DOHH2 (cell line): ENCODE measurements at regions not wholly inside any gene's neighbourhood (a gene's known extent, or its start where the extent isn't known, plus 50 kb on each side); places are given as distances from the start of the nearest gene placed in this dataset.
"Not testable (repeated sequence)": the region's sequence is repeated elsewhere in the genome, so short reads cannot be mapped to it uniquely, and the experiment has no call there.

ENCODE experiments used
- H3F3A ChIP-seq: fragments of 200-600 bp; sonication (generic), shearing (Covaris generic); 2 replicates; pipeline ENCODE4 v1.6.0; 2016; ENCODE audit warnings: antibody characterized with exemption, mild to moderate bottlenecking; ENCODE audit not compliant: control insufficient read depth, insufficient read depth
- H3K27ac ChIP-seq: fragments of 200-600 bp; sonication (generic); 2 replicates; pipeline ENCODE4 v1.5.1; 2014; ENCODE audit warnings: low read depth, mild to moderate bottlenecking, low read length, moderate library complexity
- H3K27me3 ChIP-seq: fragments of 200-600 bp; sonication (generic); 2 replicates; pipeline ENCODE4 v1.6.1; 2014; ENCODE audit warnings: mild to moderate bottlenecking, low read length, mixed read lengths; ENCODE audit not compliant: control insufficient read depth
- H3K36me3 ChIP-seq: fragments of 200-600 bp; sonication (generic); 2 replicates; pipeline ENCODE4 v1.6.1; 2014; ENCODE audit warnings: mild to moderate bottlenecking, low read length, moderate library complexity, mixed read lengths; ENCODE audit not compliant: control insufficient read depth
- H3K4me1 ChIP-seq: fragments of 200-600 bp; sonication (generic); 2 replicates; pipeline ENCODE4 v1.6.1; 2014; ENCODE audit warnings: mild to moderate bottlenecking, low read length, mixed read lengths; ENCODE audit not compliant: control insufficient read depth
- H3K4me2 ChIP-seq: fragments of 200-600 bp; sonication (generic); 2 replicates; pipeline ENCODE4 v1.6.0; 2014; ENCODE audit warnings: mild to moderate bottlenecking, low read length, moderate library complexity
- H3K4me3 ChIP-seq: fragments of 200-600 bp; sonication (generic); 2 replicates; pipeline ENCODE4 v1.5.1; 2014; ENCODE audit warnings: mild to moderate bottlenecking, low read length, mixed read lengths
- H3K79me2 ChIP-seq: fragments of 200-600 bp; sonication (generic); 2 replicates; pipeline ENCODE4 v1.6.1; 2014; ENCODE audit warnings: mild to moderate bottlenecking, low read length, mixed read lengths; ENCODE audit not compliant: control insufficient read depth
- H3K9me2 ChIP-seq: fragments of 200-600 bp; sonication (generic); replicated peaks from 2 replicates; pipeline ENCODE4 v1.6.1; 2014; ENCODE audit warnings: mild to moderate bottlenecking, low read length, mixed read lengths; ENCODE audit not compliant: control insufficient read depth
- H3K9me3 ChIP-seq: fragments of 200-600 bp; sonication (generic); 2 replicates; pipeline ENCODE4 v1.6.1; 2014; ENCODE audit warnings: antibody characterized with exemption, low read length, mixed read lengths; ENCODE audit not compliant: control insufficient read depth, insufficient read depth
- H4K20me1 ChIP-seq: fragments of 200-600 bp; sonication (generic); 2 replicates; pipeline ENCODE4 v1.6.0; 2014; ENCODE audit warnings: low read depth, mild to moderate bottlenecking, antibody characterized with exemption, low read length, moderate library complexity; ENCODE audit not compliant: control insufficient read depth, insufficient read depth
- CTCF ChIP-seq: fragments of 200-600 bp; sonication (generic); IDR thresholded peaks from one replicate; pipeline ENCODE4 v1.5.1; 2014; ENCODE audit warnings: antibody characterized with exemption, mild to moderate bottlenecking, low read depth, low read length; ENCODE audit not compliant: poor library complexity, severe bottlenecking
- EZH2phosphoT487 ChIP-seq: fragments of 200-600 bp; sonication (generic); IDR thresholded peaks from 2 replicates; pipeline ENCODE4 v1.6.1; 2017; ENCODE audit warnings: borderline replicate concordance, mild to moderate bottlenecking, antibody characterized with exemption, low read length, moderate library complexity, mixed read lengths

GRCh38 chr3:906739-907138 lies 186.1 kb upstream of the CNTN6 start:
- no peak overlapping the region for H3K4me3 ChIP-seq
- no peaks in the 10 kb centered on the region for H3K27me3 ChIP-seq
- H4K20me1 ChIP-seq: no peaks in the 10 kb centered on the region
- TF ChIP-seq EZH2phosphoT487: no peak
- no peak for TF ChIP-seq CTCF
- H3K9me3 ChIP-seq: no peaks in the 10 kb centered on the region
- no peaks in the 10 kb centered on the region for H3K4me1 ChIP-seq
- H3K9me2 ChIP-seq: no peaks in the 10 kb centered on the region
- no peak overlapping the region for H3K4me2 ChIP-seq
- no peaks in the 10 kb centered on the region for H3K36me3 ChIP-seq
- H3K79me2 ChIP-seq: no peaks in the 10 kb centered on the region
- H3K27ac ChIP-seq: no peak overlapping the region
- no peaks in the 10 kb centered on the region for H3F3A ChIP-seq

GRCh38 chr3:908839-909238 lies 184.0 kb upstream of the CNTN6 start:
- Histone ChIP-seq H3K4me2 (no peak overlapping the region), H3K9me3 (no peaks in the 10 kb centered on the region), H4K20me1 (no peaks in the 10 kb centered on the region), H3K27ac (no peak overlapping the region), H3K4me1 (no peaks in the 10 kb centered on the region), H3K9me2 (no peaks in the 10 kb centered on the region), H3F3A (no peaks in the 10 kb centered on the region), H3K79me2 (no peaks in the 10 kb centered on the region), H3K4me3 (no peak overlapping the region), H3K27me3 (no peaks in the 10 kb centered on the region), H3K36me3 (no peaks in the 10 kb centered on the region)
- TF ChIP-seq EZH2phosphoT487: no peak
- no peak for TF ChIP-seq CTCF

- H3K9me2 ChIP-seq, H3K27ac ChIP-seq, H3K4me1 ChIP-seq, H3K9me3 ChIP-seq, H3K27me3 ChIP-seq, H3K79me2 ChIP-seq, H3F3A ChIP-seq, H3K4me3 ChIP-seq, H3K4me2 ChIP-seq, H3K36me3 ChIP-seq, H4K20me1 ChIP-seq: not testable (repeated sequence)
Observed at GRCh38 chr3:912717-913116, 180.1 kb upstream of the CNTN6 start.

GRCh38 chr3:923161-923910 lies 169.5 kb upstream of the CNTN6 start:
- Histone ChIP-seq H3K4me1 (no peaks in the 10 kb centered on the region), H3K27me3 (no peaks in the 10 kb centered on the region), H3F3A (no peaks in the 10 kb centered on the region), H3K4me2 (no peak overlapping the region), H3K36me3 (no peaks in the 10 kb centered on the region), H3K79me2 (no peaks in the 10 kb centered on the region), H3K27ac (no peak overlapping the region), H3K9me2 (no peaks in the 10 kb centered on the region), H3K4me3 (no peak overlapping the region), H3K9me3 (no peaks in the 10 kb centered on the region), H4K20me1 (no peaks in the 10 kb centered on the region)
- TF ChIP-seq EZH2phosphoT487 (no peak), CTCF (no peak)
